ENCODE measurements at regions not wholly inside any gene's neighbourhood (a gene's known extent, or its start where the extent isn't known, plus 50 kb on each side); places are given as distances from the start of the nearest gene placed in this dataset.

DNA sequence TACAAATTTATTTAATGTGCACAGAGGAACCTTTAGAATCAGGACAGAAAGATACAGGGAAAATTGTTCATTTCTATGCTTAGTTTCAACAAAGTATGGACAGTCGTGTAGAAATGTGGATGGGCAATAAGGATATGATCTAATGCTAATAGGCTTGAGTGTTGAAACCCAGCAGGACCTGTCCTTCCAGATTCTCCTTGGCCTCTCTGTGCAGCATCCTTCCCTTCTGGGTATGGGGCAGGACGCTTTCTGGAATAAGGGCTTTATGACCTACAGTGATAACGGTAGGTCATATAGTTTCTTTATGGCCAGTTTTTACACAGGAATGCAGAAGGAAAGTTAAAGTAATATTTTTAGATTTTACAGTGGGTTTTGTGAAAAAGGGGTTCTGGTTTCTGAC, 698.1 kb downstream of the SI start:
- no peaks in the 10 kb centered on the region for H3K36me3 ChIP-seq (ENCODE audit: control insufficient read depth in 2 of 2, insufficient read depth in 1 of 2, low read length in 2 of 2)
- no peak overlapping the region for H3K27ac ChIP-seq (ENCODE audit: extremely low read depth, low read depth, low read length)
- no peaks in the 10 kb centered on the region for H3K9me3 ChIP-seq (ENCODE audit: control insufficient read depth, insufficient read depth, low read depth, low read length)
- ChIA-PET POLR2A (no interaction called here), CTCF (no interaction called here)
- no peaks in the 10 kb centered on the region for H3K4me1 ChIP-seq (ENCODE audit: control insufficient read depth, insufficient read depth, low read length)
- H3K4me3 ChIP-seq (ENCODE audit: low read depth, low read length), result no peak overlapping the region
- TF ChIP-seq, protein P1, sequence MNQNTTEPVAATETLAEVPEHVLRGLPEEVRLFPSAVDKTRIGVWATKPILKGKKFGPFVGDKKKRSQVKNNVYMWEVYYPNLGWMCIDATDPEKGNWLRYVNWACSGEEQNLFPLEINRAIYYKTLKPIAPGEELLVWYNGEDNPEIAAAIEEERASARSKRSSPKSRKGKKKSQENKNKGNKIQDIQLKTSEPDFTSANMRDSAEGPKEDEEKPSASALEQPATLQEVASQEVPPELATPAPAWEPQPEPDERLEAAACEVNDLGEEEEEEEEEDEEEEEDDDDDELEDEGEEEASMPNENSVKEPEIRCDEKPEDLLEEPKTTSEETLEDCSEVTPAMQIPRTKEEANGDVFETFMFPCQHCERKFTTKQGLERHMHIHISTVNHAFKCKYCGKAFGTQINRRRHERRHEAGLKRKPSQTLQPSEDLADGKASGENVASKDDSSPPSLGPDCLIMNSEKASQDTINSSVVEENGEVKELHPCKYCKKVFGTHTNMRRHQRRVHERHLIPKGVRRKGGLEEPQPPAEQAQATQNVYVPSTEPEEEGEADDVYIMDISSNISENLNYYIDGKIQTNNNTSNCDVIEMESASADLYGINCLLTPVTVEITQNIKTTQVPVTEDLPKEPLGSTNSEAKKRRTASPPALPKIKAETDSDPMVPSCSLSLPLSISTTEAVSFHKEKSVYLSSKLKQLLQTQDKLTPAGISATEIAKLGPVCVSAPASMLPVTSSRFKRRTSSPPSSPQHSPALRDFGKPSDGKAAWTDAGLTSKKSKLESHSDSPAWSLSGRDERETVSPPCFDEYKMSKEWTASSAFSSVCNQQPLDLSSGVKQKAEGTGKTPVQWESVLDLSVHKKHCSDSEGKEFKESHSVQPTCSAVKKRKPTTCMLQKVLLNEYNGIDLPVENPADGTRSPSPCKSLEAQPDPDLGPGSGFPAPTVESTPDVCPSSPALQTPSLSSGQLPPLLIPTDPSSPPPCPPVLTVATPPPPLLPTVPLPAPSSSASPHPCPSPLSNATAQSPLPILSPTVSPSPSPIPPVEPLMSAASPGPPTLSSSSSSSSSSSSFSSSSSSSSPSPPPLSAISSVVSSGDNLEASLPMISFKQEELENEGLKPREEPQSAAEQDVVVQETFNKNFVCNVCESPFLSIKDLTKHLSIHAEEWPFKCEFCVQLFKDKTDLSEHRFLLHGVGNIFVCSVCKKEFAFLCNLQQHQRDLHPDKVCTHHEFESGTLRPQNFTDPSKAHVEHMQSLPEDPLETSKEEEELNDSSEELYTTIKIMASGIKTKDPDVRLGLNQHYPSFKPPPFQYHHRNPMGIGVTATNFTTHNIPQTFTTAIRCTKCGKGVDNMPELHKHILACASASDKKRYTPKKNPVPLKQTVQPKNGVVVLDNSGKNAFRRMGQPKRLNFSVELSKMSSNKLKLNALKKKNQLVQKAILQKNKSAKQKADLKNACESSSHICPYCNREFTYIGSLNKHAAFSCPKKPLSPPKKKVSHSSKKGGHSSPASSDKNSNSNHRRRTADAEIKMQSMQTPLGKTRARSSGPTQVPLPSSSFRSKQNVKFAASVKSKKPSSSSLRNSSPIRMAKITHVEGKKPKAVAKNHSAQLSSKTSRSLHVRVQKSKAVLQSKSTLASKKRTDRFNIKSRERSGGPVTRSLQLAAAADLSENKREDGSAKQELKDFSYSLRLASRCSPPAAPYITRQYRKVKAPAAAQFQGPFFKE (tag by site-specific recombination; IDR thresholded peaks at IDR 0.05; ENCODE audit: borderline replicate concordance), result no peak
- TF ChIP-seq ZBTB8A (tag by site-specific recombination; IDR thresholded peaks at IDR 0.05) (no peak), ZNF561 (tag by site-specific recombination; IDR thresholded peaks at IDR 0.05; ENCODE audit: borderline replicate concordance) (no peak), SP3 (tag by site-specific recombination; IDR thresholded peaks at IDR 0.05) (no peak), ZNF501 (tag by site-specific recombination; IDR thresholded peaks at IDR 0.05) (no peak), ZNF571 (tag by site-specific recombination; IDR thresholded peaks at IDR 0.05) (no peak), OSR2 (tag by site-specific recombination; IDR thresholded peaks at IDR 0.05) (no peak), ZNF341 (tag by site-specific recombination; IDR thresholded peaks at IDR 0.05; ENCODE audit: low read depth) (no peak)
- TF ChIP-seq, protein P2, sequence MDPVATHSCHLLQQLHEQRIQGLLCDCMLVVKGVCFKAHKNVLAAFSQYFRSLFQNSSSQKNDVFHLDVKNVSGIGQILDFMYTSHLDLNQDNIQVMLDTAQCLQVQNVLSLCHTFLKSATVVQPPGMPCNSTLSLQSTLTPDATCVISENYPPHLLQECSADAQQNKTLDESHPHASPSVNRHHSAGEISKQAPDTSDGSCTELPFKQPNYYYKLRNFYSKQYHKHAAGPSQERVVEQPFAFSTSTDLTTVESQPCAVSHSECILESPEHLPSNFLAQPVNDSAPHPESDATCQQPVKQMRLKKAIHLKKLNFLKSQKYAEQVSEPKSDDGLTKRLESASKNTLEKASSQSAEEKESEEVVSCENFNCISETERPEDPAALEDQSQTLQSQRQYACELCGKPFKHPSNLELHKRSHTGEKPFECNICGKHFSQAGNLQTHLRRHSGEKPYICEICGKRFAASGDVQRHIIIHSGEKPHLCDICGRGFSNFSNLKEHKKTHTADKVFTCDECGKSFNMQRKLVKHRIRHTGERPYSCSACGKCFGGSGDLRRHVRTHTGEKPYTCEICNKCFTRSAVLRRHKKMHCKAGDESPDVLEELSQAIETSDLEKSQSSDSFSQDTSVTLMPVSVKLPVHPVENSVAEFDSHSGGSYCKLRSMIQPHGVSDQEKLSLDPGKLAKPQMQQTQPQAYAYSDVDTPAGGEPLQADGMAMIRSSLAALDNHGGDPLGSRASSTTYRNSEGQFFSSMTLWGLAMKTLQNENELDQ (tag by site-specific recombination; IDR thresholded peaks at IDR 0.05; ENCODE audit: low read depth), result no peak
- TF ChIP-seq, protein P3, sequence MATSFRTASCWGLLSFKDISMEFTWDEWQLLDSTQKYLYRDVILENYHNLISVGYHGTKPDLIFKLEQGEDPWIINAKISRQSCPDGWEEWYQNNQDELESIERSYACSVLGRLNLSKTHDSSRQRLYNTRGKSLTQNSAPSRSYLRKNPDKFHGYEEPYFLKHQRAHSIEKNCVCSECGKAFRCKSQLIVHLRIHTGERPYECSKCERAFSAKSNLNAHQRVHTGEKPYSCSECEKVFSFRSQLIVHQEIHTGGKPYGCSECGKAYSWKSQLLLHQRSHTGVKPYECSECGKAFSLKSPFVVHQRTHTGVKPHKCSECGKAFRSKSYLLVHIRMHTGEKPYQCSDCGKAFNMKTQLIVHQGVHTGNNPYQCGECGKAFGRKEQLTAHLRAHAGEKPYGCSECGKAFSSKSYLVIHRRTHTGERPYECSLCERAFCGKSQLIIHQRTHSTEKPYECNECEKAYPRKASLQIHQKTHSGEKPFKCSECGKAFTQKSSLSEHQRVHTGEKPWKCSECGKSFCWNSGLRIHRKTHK (tag by site-specific recombination; IDR thresholded peaks at IDR 0.05), result no peak

DNA sequence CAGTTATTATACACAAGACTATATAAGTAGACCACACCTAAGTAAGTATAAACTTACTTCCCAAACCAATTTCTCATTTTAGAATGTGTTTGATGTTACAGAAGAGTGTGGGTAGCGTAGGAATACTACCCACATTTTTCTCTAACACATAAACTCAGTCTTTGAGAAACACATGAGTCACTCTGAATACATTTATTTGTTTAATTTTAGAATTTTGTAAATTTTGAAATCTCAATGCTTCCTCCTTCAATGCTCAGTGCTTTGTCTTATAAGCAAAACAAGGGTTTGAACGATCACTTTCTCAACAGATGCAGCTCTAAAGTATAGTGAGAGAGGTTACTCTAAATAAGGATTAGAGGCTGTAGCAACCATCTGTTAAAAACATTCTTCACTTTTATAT, 700.8 kb downstream of the SI start:
- no peaks in the 10 kb centered on the region for H3K9me3 ChIP-seq (ENCODE audit: control insufficient read depth, insufficient read depth, low read depth, low read length)
- no peak overlapping the region for H3K27ac ChIP-seq (ENCODE audit: extremely low read depth, low read depth, low read length)
- no peaks in the 10 kb centered on the region for H3K4me1 ChIP-seq (ENCODE audit: control insufficient read depth, insufficient read depth, low read length)
- no peaks in the 10 kb centered on the region for H3K36me3 ChIP-seq (ENCODE audit: control insufficient read depth in 2 of 2, insufficient read depth in 1 of 2, low read length in 2 of 2)
- CTCF ChIA-PET, result interaction anchor here (0.7 kb wide), 1 partner anchor 71 kb away, joined by 4 read pairs; no protein-coding TSS in a partner anchor
- POLR2A ChIA-PET, result no interaction called here
- no peak overlapping the region for H3K4me3 ChIP-seq (ENCODE audit: low read depth, low read length)
- TF ChIP-seq ZBTB7A (tag by site-specific recombination; IDR thresholded peaks at IDR 0.05; ENCODE audit: low read depth) (no peak), ZBTB21 (tag by site-specific recombination; IDR thresholded peaks at IDR 0.05) (no peak), KLF8 (tag by site-specific recombination; IDR thresholded peaks at IDR 0.05) (no peak), ZNF548 (tag by site-specific recombination; IDR thresholded peaks at IDR 0.05) (no peak), ZFHX2 (tag by site-specific recombination; conservative IDR thresholded peaks at IDR 0.05) (no peak), KLF1 (tag by site-specific recombination; IDR thresholded peaks at IDR 0.05) (no peak), ZSCAN16 (tag by site-specific recombination; IDR thresholded peaks at IDR 0.05) (no peak), ZNF184 (tag by site-specific recombination; IDR thresholded peaks at IDR 0.05) (no peak), ZNF423 (tag by site-specific recombination; IDR thresholded peaks at IDR 0.05) (no peak), ZNF239 (tag by site-specific recombination; IDR thresholded peaks at IDR 0.05) (no peak), ZNF292 (tag by site-specific recombination; IDR thresholded peaks at IDR 0.05; ENCODE audit: borderline replicate concordance, low read depth) (no peak), ZNF214 (tag by site-specific recombination; IDR thresholded peaks at IDR 0.05; ENCODE audit: borderline replicate concordance) (no peak), ZNF280D (tag by site-specific recombination; IDR thresholded peaks at IDR 0.05) (no peak), ZNF155 (tag by site-specific recombination; IDR thresholded peaks at IDR 0.05) (no peak), ZNF571 (tag by site-specific recombination; IDR thresholded peaks at IDR 0.05) (no peak)

Measured in HEK293 (cell line).